Thyroid gland (tissue), 4 donors: ENCODE measurements at regions not wholly inside any gene's neighbourhood (a gene's known extent, or its start where the extent isn't known, plus 50 kb on each side); places are given as distances from the start of the nearest gene placed in this dataset.
A peak's percentile ranks its signal among the peaks of the same experiment; 100 is the strongest.

ENCODE experiments used
- DNase-seq, 2 donors: peaks; one replicate each; pipeline ENCODE4 v3.0.0-alpha.2; 2019
- H3K27ac ChIP-seq, 3 donors: fragments of 200-600 bp; sonication (generic); 1 replicate in 2 of 3; 2 replicates in 1 of 3; pipeline ENCODE4 v1.5.1; 2016 to 2019; ENCODE audit warnings: mild to moderate bottlenecking in 1 of 3, moderate library complexity in 1 of 3
- H3K27me3 ChIP-seq: fragments of 200-600 bp; sonication (generic); one replicate; pipeline ENCODE4 v1.5.1; 2019
- H3K36me3 ChIP-seq, 2 donors: fragments of 200-600 bp; sonication (generic); one replicate each; pipeline ENCODE4 v1.5.1; 2016 to 2019
- H3K4me1 ChIP-seq, 2 donors: fragments of 200-600 bp; sonication (generic); one replicate each; pipeline ENCODE4 v1.5.1; 2017 to 2019
- H3K4me3 ChIP-seq, 3 donors: fragments of 200-600 bp; sonication (generic); replicated peaks in 1 of 3; 1 replicate in 2 of 3; 2 replicates in 1 of 3; pipeline ENCODE4 v1.5.1; 2016; ENCODE audit warnings: mild to moderate bottlenecking in 1 of 3
- H3K9me3 ChIP-seq: fragments of 200-600 bp; sonication (generic); one replicate; pipeline ENCODE4 v1.5.1; 2017
- CTCF ChIP-seq, 6 experiments: fragments of 200-600 bp in 3 of 6; fragments of 450-650 bp in 3 of 6; sonication (generic) in 3 of 6; IDR thresholded peaks; one replicate each; pipeline ENCODE4 v1.5.1; 2016 to 2019; ENCODE audit warnings: antibody characterized with exemption in 6 of 6, mild to moderate bottlenecking in 2 of 6, inconsistent platforms in 1 of 6, moderate library complexity in 1 of 6
- POLR2A ChIP-seq, 2 donors: fragments of 450-650 bp; IDR thresholded peaks; one replicate each; pipeline ENCODE4 v1.6.1; 2017; ENCODE audit warnings: antibody characterized with exemption in 2 of 2, mild to moderate bottlenecking in 2 of 2, moderate library complexity in 1 of 2
- WGBS, 2 donors: methylation state at CpG; one replicate each; pipeline ENCODE4 v1.1.5; 2017; 5-methylcytosine and 5-hydroxymethylcytosine counted together
- intact Hi-C: fragments of 100-400 bp; cut with DNase I; formaldehyde crosslinking; loops from one replicate; pipeline ENCODE4 v1.15.1; 2023

GRCh38 chr6:1547785-1548184, 61.9 kb upstream of the FOXC1 start:
- no peaks in the 10 kb centered on the region for H3K36me3 ChIP-seq
- H3K27ac ChIP-seq = no peak overlapping the region
- DNase-seq = no peak
- intact Hi-C loops = no loop called here
- no peaks in the 10 kb centered on the region for H3K4me1 ChIP-seq
- no peak overlapping the region for H3K4me3 ChIP-seq
- H3K27me3 ChIP-seq = no peaks in the 10 kb centered on the region
- H3K9me3 ChIP-seq = no peaks in the 10 kb centered on the region
- WGBS, 2 donors = 75 to 79% methylated on average over 8 of the region's 8 CpGs
- no peak for TF ChIP-seq POLR2A (IDR thresholded peaks at IDR 0.05)
- TF ChIP-seq CTCF (IDR thresholded peaks at IDR 0.05) = no peak

GRCh38 chr6:1551249-1551648, 58.5 kb upstream of the FOXC1 start:
- Histone ChIP-seq H3K27ac (no peak overlapping the region), H3K4me1 (peaks cover 0 to 3% of the 10 kb centered on the region in 2 donors), H3K36me3 (no peaks in the 10 kb centered on the region), H3K4me3 (no peak overlapping the region), H3K9me3 (no peaks in the 10 kb centered on the region), H3K27me3 (no peaks in the 10 kb centered on the region)
- intact Hi-C loops = no loop called here
- 90 to 98% methylated on average over 2 of the region's 2 CpGs for WGBS, 2 donors
- TF ChIP-seq POLR2A (IDR thresholded peaks at IDR 0.05) (no peak), CTCF (IDR thresholded peaks at IDR 0.05) (no peak)
- no peak for DNase-seq

- intact Hi-C loops = no loop called here
- Histone ChIP-seq H3K36me3 (no peaks in the 10 kb centered on the region), H3K27me3 (no peaks in the 10 kb centered on the region), H3K4me3 (no peak overlapping the region), H3K27ac (no peak overlapping the region), H3K9me3 (no peaks in the 10 kb centered on the region), H3K4me1 (peaks cover 0 to 3% of the 10 kb centered on the region in 2 donors)
- no peak for DNase-seq
- 63 to 73% methylated on average over 4 of the region's 4 CpGs for WGBS, 2 donors
- peak in 2 of 6 experiments; percentile 5 to 16 for TF ChIP-seq CTCF (IDR thresholded peaks at IDR 0.05)
- no peak for TF ChIP-seq POLR2A (IDR thresholded peaks at IDR 0.05)
These were observed 57.4 kb upstream of the FOXC1 start for GRCh38 chr6:1552296-1552761.

- DNase-seq = no peak
- Histone ChIP-seq H3K9me3 (no peaks in the 10 kb centered on the region), H3K27ac (no peak overlapping the region), H3K36me3 (no peaks in the 10 kb centered on the region), H3K4me1 (peaks cover 0 to 3% of the 10 kb centered on the region in 2 donors), H3K4me3 (no peak overlapping the region), H3K27me3 (no peaks in the 10 kb centered on the region)
- 95 to 97% methylated on average over 9 of the region's 9 CpGs for WGBS, 2 donors
- TF ChIP-seq POLR2A (IDR thresholded peaks at IDR 0.05) = no peak
- no peak for TF ChIP-seq CTCF (IDR thresholded peaks at IDR 0.05)
- intact Hi-C loops = no loop called here
These were observed 56.1 kb upstream of the FOXC1 start for GRCh38 chr6:1553562-1554083.

- Histone ChIP-seq H3K27me3 (no peaks in the 10 kb centered on the region), H3K9me3 (no peaks in the 10 kb centered on the region), H3K27ac (no peak overlapping the region), H3K4me1 (peaks cover 0 to 3% of the 10 kb centered on the region in 2 donors), H3K36me3 (no peaks in the 10 kb centered on the region), H3K4me3 (no peak overlapping the region)
- WGBS, 2 donors = 71 to 73% methylated on average over 8 of the region's 8 CpGs
- intact Hi-C loops = no loop called here
- no peak for DNase-seq
- TF ChIP-seq POLR2A (IDR thresholded peaks at IDR 0.05) = no peak
These were observed 55.6 kb upstream of the FOXC1 start for GRCh38 chr6:1554141-1554475.
